ENCODE measurements at regions not wholly inside any gene's neighbourhood (a gene's known extent, or its start where the extent isn't known, plus 50 kb on each side); places are given as distances from the start of the nearest gene placed in this dataset.

DNA sequence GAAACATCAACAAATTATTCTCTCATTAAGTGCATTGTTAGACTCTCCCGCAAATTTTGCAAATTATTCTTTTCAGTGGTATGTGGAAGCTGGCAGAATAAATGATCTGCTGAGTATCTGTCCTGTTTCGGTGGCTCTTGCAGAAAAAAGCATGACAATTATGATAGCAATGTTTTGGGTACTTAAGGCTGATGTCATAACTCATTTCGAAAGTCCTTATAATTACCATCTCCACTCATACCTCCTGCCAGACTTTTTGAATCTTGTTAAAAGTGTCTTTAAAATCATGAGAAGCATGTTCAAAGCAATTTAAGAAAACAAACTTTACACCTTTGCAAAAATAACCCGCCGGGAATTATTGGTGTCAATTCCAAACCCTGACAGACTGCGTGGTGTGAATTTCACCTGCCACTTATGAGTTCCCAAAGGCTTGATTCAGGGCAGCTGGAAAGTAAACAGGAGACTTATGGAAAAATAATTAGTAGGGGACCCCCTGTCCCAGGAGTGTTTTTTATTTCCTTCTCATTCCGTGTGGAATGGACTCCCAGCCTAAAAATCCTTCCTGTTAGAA, 87.6 kb upstream of the E2F3 start:
- DNase-seq = no peak

DNA sequence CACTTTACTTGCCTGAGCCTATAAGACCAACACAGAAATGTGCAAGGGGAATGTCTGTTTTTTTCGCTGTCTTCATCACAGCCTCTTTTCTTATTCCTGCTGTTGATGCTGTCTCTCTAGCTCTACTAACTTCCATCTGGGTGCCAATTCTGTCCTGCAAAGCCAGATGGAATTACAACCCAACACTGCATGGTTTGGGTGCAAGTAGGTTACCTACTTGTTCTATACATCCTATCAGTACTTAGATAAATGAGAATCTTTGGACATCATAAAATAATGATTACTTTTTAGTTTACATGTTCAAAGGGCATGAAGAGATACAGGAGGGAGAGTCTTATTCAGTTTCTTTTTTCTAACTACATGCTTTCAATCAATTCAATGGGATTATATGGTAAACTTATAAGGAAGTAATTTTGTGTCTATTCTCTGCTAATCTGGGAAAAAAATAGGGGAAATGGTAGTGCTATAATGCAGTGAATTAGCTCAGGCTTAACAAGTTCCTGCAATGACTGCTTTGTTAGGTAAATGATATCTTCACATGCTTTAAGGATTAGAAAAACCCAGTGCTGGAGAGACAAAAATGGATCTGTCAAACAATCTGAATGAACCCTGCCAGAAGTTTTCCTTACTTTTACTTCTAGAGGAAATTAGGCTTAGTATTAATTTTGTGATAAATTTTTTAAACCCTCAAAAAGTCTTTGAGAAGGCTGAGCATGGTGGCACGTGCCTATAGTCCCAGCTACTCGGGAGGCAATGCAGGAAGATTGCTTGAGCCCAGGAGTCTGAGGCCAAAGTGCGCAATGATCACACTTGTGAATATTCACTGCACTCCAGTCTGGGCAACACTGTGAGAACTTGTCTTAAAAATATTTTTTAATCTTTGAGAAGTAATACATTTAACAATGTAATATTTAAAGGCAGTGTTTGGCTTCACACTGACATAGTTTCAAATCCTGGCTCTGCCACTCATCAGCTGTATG, 86.5 kb upstream of the E2F3 start:
- DNase-seq = no peak

GRCh38 chr6:20317430-20317829, 84.2 kb upstream of the E2F3 start:
- no peak for DNase-seq

DNA sequence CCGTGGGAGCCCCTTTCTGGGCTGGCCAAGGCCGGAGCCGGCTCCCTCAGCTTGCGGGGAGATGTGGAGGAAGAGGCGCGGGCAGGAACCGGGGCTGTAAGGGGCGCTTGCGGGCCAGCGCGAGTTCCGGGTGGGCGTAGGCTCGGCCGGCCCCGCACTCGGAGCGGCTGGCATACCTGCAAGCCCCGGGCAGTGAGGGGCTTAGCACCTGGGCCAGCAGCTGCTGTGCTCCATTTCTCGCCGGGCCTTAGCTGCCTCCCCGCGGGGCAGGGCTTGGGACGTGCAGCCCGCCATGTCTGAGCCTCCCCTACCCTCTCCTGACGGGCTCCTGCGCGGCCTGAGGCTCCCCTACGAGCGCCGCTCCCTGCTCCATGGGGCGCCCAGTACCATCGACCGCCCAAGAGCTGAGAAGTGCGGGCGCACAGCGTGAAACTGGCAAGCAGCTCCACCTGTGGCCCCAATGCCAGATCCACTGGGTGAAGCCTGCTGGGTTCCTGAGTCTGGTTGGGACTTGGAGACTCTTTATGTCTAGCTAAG, 82.8 kb upstream of the E2F3 start:
- no peak for DNase-seq

DNA sequence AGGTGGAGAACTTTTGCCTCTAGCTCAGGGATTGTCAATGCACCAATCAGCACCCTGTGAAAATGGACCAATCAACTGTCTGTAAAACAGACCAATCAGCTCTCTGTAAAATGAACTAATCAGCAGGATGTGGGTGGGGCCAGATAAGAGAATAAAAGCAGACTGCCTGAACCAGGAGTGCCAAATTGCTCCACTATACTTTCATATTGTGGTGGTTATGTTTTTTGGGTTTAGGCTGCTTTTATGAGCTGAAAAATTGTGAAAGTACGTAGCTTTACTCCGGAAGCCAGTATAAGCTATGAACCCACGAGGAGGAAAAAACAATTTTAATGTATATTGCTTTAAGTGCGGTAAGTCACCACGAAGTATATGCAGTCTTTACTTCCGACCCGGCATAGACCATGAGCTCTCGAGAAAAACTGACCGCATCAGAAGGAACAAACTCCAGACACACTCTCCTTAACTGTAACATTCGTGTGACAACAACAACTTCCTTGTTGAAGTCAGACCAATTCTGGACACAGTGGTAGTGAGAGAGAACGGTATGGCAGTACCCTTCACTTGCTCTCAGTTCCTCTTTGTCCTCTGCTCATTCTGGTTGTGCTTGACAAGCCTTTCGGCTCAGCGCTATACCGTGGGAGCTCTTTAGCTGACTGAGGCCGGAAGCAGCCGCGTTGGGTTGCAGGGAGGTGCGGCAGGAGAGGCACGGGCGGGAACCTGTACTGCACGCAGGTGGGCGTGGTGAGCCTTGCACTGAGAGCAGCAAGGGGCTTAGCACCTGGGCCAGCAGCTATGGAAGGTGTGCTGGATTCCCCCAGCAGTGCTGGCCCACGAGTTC, 81.9 kb upstream of the E2F3 start:
- no peak for DNase-seq

DNA sequence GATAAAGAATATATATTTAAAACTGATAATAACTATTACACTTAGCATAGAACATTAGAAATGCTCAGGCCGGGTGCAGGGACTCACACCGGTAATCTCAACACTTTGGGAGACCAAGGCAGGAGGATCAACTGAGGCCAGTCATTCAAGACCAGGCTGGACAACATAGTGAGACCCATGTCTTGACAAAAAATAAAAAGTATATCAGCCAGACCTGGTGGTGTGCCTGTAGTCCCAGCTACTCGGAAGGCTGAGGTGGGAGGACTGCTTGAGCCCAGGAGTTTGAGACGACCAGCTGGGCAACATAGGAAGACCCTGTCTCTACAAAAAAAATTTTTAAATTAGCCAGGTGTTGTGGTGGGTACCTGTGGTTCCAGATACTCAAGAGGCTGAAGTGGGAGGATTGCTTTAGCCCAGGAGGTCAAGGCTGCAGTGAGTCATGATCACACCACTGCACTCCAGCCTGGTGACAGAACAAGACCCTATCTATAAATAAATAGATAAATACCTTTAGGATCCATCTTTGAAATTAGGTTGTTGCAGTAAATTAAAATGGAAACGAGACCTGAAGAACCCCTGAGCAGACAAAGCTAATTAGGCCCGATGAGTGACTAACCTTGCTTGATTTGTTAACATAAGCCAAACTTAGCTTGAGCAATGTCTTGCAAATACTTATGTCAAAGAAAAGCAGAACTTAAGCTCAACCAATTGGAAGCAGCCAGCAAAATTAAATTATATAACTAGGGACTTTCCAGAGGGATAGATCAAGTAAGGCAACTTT, 75.8 kb upstream of the E2F3 start:
- no peak for DNase-seq

DNA sequence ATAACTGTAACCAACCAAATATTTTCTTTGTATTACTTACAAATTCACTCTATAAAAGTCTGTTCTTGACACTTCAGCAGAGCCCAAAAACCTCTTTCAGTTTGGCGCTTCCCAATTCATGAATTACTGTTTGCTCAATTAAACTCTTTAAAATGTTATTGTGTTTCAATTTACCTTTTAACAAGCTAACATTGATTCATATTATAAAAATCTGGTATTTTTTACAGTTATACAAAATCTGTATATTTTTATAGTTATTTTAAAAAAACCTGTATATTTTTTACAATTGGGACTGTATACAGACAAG, 75.3 kb upstream of the E2F3 start:
- no peak for DNase-seq

DNA sequence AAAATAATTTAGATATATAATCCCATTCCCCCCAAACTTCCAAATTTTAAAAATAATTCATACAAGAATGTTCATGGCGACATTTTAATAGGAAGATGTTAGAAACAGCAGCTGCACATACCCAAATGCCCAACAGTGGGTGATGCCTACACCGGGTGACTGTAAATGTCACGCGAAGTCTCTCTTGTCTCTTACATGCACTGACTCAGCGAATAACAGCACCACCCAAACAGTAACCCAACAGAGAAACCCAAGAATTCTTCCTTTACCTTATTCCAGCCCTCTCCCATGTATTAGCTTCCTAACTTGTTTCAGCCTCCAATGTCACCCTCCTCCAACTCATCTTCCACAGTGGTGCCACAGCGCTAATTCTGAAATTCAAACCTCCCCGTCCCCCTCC, 74.5 kb upstream of the E2F3 start:
- DNase-seq = no peak

DNA sequence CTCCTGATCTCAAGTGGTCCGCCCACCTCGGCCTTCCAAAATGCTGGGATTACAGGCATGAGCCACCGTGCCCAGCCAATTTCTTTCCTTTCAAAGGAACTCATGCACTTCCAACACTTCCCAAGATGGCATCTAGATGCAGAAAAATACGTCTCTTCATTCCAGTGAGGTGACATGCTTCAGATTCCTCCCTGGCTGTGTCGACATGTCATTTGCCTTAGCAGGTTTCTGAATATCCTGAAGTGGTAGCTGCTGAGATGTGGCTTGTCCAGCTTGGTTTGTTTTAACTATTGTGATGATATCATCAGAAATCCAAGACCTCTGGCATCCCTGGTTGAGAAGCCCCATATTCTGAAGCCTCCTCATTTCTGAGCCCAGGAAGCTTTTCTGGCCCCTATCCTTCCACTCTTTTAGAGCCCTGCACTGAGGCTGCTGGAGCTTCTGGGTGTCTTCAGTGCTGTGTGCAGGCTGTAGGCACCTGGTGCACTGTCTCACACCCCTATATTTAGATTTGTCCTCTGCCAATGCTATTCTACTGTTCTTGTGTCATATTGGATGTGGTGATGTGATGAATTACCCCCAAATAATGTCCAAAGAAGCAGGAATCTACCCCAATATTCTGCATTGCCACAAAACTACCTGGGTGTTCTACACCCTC, 73.3 kb upstream of the E2F3 start:
- no peak for DNase-seq

- DNase-seq = no peak
These were observed 72.8 kb upstream of the E2F3 start for GRCh38 chr6:20328924-20329300.

GRCh38 chr6:20331042-20331441, 70.6 kb upstream of the E2F3 start:
- no peak for DNase-seq

DNA sequence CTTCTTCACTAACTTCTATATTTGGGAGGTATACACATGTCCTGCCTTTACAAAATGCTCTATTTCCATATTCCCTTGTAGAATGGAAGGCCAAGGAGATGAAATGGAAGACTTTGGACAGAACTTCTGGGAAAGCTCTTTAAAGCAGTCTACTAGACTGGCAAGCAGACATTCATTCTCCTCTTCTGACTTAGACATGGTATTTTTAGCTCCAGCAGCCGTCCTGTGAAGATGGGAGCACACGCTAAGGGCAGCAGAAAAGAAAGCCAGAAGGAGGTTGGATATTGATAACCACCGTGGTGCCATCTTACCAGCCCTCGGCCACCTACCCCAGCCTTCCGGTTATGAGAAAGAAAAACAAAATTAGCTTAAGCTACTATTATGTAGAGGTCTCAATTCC, 70.1 kb upstream of the E2F3 start:
- no peak for DNase-seq

- no peak for DNase-seq
These were observed 69.2 kb upstream of the E2F3 start for GRCh38 chr6:20332441-20333006.

- no peak for DNase-seq
These were observed 67.9 kb upstream of the E2F3 start for GRCh38 chr6:20333721-20334269.

GRCh38 chr6:20334334-20334733, 67.3 kb upstream of the E2F3 start:
- no peak for DNase-seq

DNA sequence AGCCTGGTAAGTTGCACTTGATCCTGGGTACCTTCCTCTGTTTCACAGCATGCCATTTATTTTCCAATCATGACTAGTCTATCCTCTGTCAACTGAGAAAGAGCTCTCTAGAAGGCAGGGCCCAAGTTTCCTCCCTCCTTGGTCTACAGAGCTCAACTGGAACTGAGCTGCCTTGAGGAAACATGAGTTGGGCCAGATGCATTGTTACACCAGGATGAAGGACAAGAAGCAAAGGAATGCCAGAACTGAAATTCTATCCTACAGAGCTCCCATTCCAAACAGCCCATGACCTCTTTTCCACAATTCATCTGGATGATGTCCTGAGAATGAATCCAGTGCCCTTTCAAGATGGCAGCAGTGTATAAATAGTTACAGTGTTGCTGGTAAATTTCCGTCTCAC, 66.7 kb upstream of the E2F3 start:
- DNase-seq = no peak

- no peak for DNase-seq
These were observed 65.8 kb upstream of the E2F3 start for GRCh38 chr6:20335872-20336271.

DNA sequence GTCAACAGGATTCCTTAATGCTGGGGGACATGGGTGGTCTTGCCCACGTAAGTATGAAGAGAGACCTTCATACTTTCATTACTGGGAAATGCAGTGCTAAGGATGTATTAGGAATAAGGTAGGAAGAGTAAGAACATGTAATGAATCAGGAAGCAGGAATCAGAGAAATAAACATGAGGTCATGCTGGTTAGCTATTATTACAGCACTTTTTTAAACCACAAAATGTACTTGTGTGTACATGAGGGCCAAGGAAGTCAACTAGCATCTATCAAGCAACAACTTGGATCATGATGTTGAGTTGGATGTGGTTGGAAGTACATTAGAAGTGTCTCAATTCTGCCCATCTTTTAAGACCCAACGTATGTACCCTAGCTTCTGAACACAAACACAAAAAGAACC, 63.5 kb upstream of the E2F3 start:
- no peak for DNase-seq

- no peak for DNase-seq
These were observed 61.4 kb upstream of the E2F3 start for GRCh38 chr6:20340068-20340848.

DNA sequence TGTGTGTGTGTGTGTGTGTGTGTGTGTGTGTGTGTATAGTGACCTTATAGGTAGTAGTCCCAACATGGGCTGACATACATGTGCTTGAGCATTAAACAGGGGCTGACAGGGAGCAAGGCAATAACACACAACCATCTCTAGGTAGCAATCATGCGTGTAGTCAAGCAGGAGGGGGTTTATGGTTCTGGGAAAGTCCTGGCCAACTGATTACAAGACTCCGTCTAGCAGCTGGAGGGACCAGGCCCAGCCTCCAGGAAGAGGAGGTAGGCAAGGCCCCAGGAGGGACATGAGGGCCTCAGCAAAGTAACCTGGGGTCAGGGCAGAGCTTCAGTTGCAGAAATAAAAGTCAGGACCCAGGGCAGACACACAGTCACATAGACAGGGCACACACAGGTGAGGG, 60.6 kb upstream of the E2F3 start:
- no peak for DNase-seq

DNA sequence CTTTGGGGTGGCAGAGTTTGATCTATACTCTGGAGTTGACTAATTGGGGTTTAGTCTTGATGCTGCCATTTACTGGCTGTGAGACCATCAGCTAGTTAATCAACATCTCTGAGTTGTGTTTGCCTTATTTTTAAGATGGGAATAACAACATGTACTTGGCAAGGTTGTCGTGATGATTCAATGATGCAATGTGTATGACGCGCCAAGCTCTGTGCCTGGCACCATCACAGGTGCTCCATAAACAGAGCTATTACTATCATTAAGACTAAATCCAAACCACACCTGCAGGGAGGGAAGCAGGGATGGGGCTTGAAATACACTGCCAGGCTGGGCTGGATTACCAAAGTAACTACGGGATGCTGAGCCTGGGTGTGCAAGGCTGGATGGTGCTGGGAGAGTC, 60.1 kb upstream of the E2F3 start:
- no peak for DNase-seq
